IMR-90 (cell line): ENCODE measurements at regions not wholly inside any gene's neighbourhood (a gene's known extent, or its start where the extent isn't known, plus 50 kb on each side); places are given as distances from the start of the nearest gene placed in this dataset.

Experiments
- BHLHE40 ChIP-seq: fragments of 150-350 bp; IDR thresholded peaks from 2 replicates; pipeline ENCODE4 v1.6.1; 2016; ENCODE audit warnings: mild to moderate bottlenecking, low read depth, low read length
- CEBPB ChIP-seq: IDR thresholded peaks from 2 replicates; pipeline ENCODE4 v1.6.1; 2012; ENCODE audit warnings: low read depth, low read length, improper control_type of control experiment
- MAFK ChIP-seq: IDR thresholded peaks from 2 replicates; pipeline ENCODE4 v1.6.1; 2012; ENCODE audit warnings: low read depth, low read length, improper control_type of control experiment
- POLR2A ChIP-seq: IDR thresholded peaks from 2 replicates; pipeline ENCODE4 v1.6.1; 2012; ENCODE audit warnings: mild to moderate bottlenecking, low read depth, low read length
- RAD21 ChIP-seq: IDR thresholded peaks from 2 replicates; pipeline ENCODE4 v1.6.1; 2012; ENCODE audit warnings: low read length, improper control_type of control experiment
- RCOR1 ChIP-seq: IDR thresholded peaks from 2 replicates; pipeline ENCODE4 v1.6.1; 2012; ENCODE audit warnings: mild to moderate bottlenecking, low read length, improper control_type of control experiment; ENCODE audit not compliant: insufficient replicate concordance
- SMC3 ChIP-seq: fragments of 150-350 bp; IDR thresholded peaks from 2 replicates; pipeline ENCODE4 v1.6.1; 2016; ENCODE audit warnings: low read depth, mild to moderate bottlenecking, antibody characterized with exemption, low read length, moderate library complexity
- TF ChIP-seq, protein P1 (sequence below): conservative IDR thresholded peaks from 2 replicates; pipeline ENCODE4 v1.5.1; 2012; ENCODE audit warnings: mild to moderate bottlenecking, low read depth, low read length, improper control_type of control experiment

DNA sequence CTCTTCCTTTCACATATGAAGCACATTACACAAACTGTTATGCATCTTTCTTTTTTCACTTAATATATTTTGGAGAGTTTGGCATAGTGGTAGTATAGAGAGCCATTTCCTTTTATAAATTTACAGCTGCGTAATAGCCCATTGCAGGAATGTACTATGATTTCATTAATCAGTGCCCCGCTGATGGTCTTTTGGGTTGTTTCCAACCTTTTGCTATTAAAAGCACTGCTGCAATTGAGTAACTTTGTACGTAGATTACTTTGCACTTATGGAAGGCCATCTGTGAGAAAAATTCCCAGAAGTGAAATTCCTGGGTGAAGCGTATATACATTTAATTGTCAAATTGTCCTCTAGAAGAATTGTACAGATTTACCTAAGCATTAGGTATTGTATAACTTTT is 565.3 kb upstream of the ZNF804A start:
- TF ChIP-seq, protein P1, sequence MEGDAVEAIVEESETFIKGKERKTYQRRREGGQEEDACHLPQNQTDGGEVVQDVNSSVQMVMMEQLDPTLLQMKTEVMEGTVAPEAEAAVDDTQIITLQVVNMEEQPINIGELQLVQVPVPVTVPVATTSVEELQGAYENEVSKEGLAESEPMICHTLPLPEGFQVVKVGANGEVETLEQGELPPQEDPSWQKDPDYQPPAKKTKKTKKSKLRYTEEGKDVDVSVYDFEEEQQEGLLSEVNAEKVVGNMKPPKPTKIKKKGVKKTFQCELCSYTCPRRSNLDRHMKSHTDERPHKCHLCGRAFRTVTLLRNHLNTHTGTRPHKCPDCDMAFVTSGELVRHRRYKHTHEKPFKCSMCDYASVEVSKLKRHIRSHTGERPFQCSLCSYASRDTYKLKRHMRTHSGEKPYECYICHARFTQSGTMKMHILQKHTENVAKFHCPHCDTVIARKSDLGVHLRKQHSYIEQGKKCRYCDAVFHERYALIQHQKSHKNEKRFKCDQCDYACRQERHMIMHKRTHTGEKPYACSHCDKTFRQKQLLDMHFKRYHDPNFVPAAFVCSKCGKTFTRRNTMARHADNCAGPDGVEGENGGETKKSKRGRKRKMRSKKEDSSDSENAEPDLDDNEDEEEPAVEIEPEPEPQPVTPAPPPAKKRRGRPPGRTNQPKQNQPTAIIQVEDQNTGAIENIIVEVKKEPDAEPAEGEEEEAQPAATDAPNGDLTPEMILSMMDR: no peak
- TF ChIP-seq POLR2A (no peak), RCOR1 (no peak), SMC3 (no peak), MAFK (no peak), RAD21 (no peak), CEBPB (no peak), BHLHE40 (no peak)
